ENCODE measurements at regions not wholly inside any gene's neighbourhood (a gene's known extent, or its start where the extent isn't known, plus 50 kb on each side); places are given as distances from the start of the nearest gene placed in this dataset.

- no TSS peak for BruUV-seq (replicated peaks)
- DNase-seq (ENCODE audit: low spot score): no peak
- Histone ChIP-seq H3K36me3 (ENCODE audit: insufficient read depth, low read length, poor library complexity, severe bottlenecking) (no peaks in the 10 kb centered on the region), H3K4me1 (ENCODE audit: insufficient read depth, low read length, poor library complexity, severe bottlenecking) (no peaks in the 10 kb centered on the region), H3K4me3 (ENCODE audit: low read depth, low read length, poor library complexity, severe bottlenecking) (no peak overlapping the region), H3K27me3 (replicated peaks; ENCODE audit: insufficient read depth, low read depth, low read length, poor library complexity) (no peaks in the 10 kb centered on the region), H3K27ac (ENCODE audit: low read depth, low read length, poor library complexity, severe bottlenecking) (no peak overlapping the region), H3K9me3 (ENCODE audit: low read depth, low read length, poor library complexity, severe bottlenecking) (no peaks in the 10 kb centered on the region)
- intact Hi-C loops (cut with micrococcal nuclease; ENCODE audit: unreplicated experiment): no loop called here
- CTCF ChIA-PET: no interaction called here
- no peak for TF ChIP-seq CTCF (conservative IDR thresholded peaks at IDR 0.05; ENCODE audit: low read depth, low read length)
- no peak for TF ChIP-seq EZH2 (IDR thresholded peaks at IDR 0.05; ENCODE audit: borderline replicate concordance, low read depth, low read length, poor library complexity, severe bottlenecking)
- POLR2A ChIA-PET (ENCODE audit: low non-redundant PET): no interaction called here
These were observed 74.5 kb upstream of the APC start for GRCh38 chr5:112663146-112663545.

GRCh38 chr5:112668016-112668415, 69.7 kb upstream of the APC start:
- TF ChIP-seq CTCF (conservative IDR thresholded peaks at IDR 0.05; ENCODE audit: low read depth, low read length) (no peak), EZH2 (IDR thresholded peaks at IDR 0.05; ENCODE audit: borderline replicate concordance, low read depth, low read length, poor library complexity, severe bottlenecking) (no peak)
- H3K4me1 ChIP-seq (ENCODE audit: insufficient read depth, low read length, poor library complexity, severe bottlenecking): no peaks in the 10 kb centered on the region
- no peak for DNase-seq (ENCODE audit: low spot score)
- H3K27ac ChIP-seq (ENCODE audit: low read depth, low read length, poor library complexity, severe bottlenecking): no peak overlapping the region
- H3K36me3 ChIP-seq (ENCODE audit: insufficient read depth, low read length, poor library complexity, severe bottlenecking): no peaks in the 10 kb centered on the region
- intact Hi-C loops (cut with micrococcal nuclease; ENCODE audit: unreplicated experiment): no loop called here
- CTCF ChIA-PET: no interaction called here
- H3K4me3 ChIP-seq (ENCODE audit: low read depth, low read length, poor library complexity, severe bottlenecking): no peak overlapping the region
- H3K9me3 ChIP-seq (ENCODE audit: low read depth, low read length, poor library complexity, severe bottlenecking): no peaks in the 10 kb centered on the region
- POLR2A ChIA-PET (ENCODE audit: low non-redundant PET): no interaction called here
- no peaks in the 10 kb centered on the region for H3K27me3 ChIP-seq (replicated peaks; ENCODE audit: insufficient read depth, low read depth, low read length, poor library complexity)
- BruUV-seq (replicated peaks): no TSS peak

- H3K36me3 ChIP-seq (ENCODE audit: insufficient read depth, low read length, poor library complexity, severe bottlenecking): no peaks in the 10 kb centered on the region
- TF ChIP-seq EZH2 (IDR thresholded peaks at IDR 0.05; ENCODE audit: borderline replicate concordance, low read depth, low read length, poor library complexity, severe bottlenecking) (no peak), CTCF (conservative IDR thresholded peaks at IDR 0.05; ENCODE audit: low read depth, low read length) (no peak)
- no peaks in the 10 kb centered on the region for H3K4me1 ChIP-seq (ENCODE audit: insufficient read depth, low read length, poor library complexity, severe bottlenecking)
- H3K27me3 ChIP-seq (replicated peaks; ENCODE audit: insufficient read depth, low read depth, low read length, poor library complexity): no peaks in the 10 kb centered on the region
- DNase-seq (ENCODE audit: low spot score): no peak
- no peaks in the 10 kb centered on the region for H3K9me3 ChIP-seq (ENCODE audit: low read depth, low read length, poor library complexity, severe bottlenecking)
- no peak overlapping the region for H3K4me3 ChIP-seq (ENCODE audit: low read depth, low read length, poor library complexity, severe bottlenecking)
- ChIA-PET CTCF (no interaction called here), POLR2A (ENCODE audit: low non-redundant PET) (no interaction called here)
- intact Hi-C loops (cut with micrococcal nuclease; ENCODE audit: unreplicated experiment): no loop called here
- no peak overlapping the region for H3K27ac ChIP-seq (ENCODE audit: low read depth, low read length, poor library complexity, severe bottlenecking)
- no TSS peak for BruUV-seq (replicated peaks)
These were observed 68.8 kb upstream of the APC start for GRCh38 chr5:112668911-112669310.

Data from A673 (cell line).